CD8-positive, alpha-beta memory T cell (primary cell): ENCODE measurements at regions not wholly inside any gene's neighbourhood (a gene's known extent, or its start where the extent isn't known, plus 50 kb on each side); places are given as distances from the start of the nearest gene placed in this dataset.

ENCODE experiments used
- CTCF ChIA-PET: fragments of 350-600 bp; sonication (Branson Sonifier 250); formaldehyde crosslinking; loops from one replicate; lab custom pipeline; 2021; ENCODE audit warnings: antibody characterized with exemption; lab: Charles Lee
- POLR2A ChIA-PET: fragments of 350-600 bp; sonication (Branson Sonifier 250); formaldehyde crosslinking; loops from one replicate; lab custom pipeline; 2021; ENCODE audit warnings: antibody characterized with exemption; lab: Charles Lee
- DNase-seq, 5 donors: peaks; one replicate each; pipeline versions ENCODE4 v3.0.0 to v3.0.0-alpha.2; 2020 to 2022; ENCODE audit warnings: mixed read lengths in 1 of 5
- H3K27ac ChIP-seq: one replicate; pipeline ENCODE4 v1.7.0; 2013; ENCODE audit warnings: low read depth, mild to moderate bottlenecking, low read length, moderate library complexity
- H3K27me3 ChIP-seq: 2 replicates; pipeline ENCODE4 v1.7.0; 2013; ENCODE audit warnings: low read length, mild to moderate bottlenecking; ENCODE audit not compliant: insufficient read depth, poor library complexity, severe bottlenecking
- H3K36me3 ChIP-seq: 2 replicates; pipeline ENCODE4 v1.7.0; 2013; ENCODE audit warnings: mild to moderate bottlenecking, low read length, moderate library complexity; ENCODE audit not compliant: insufficient read depth
- H3K4me1 ChIP-seq: 2 replicates; pipeline ENCODE4 v1.7.0; 2013; ENCODE audit warnings: mild to moderate bottlenecking, low read length, moderate library complexity; ENCODE audit not compliant: insufficient read depth
- H3K4me3 ChIP-seq: 2 replicates; pipeline ENCODE4 v1.7.0; 2013; ENCODE audit warnings: mild to moderate bottlenecking, low read length
- H3K9me3 ChIP-seq: 2 replicates; pipeline ENCODE4 v1.7.0; 2013; ENCODE audit warnings: mild to moderate bottlenecking, low read length
- H3K27ac Mint-ChIP-seq, 8 donors: one replicate each; pipeline ENCODE4 v1.8.0; 2020 to 2021; ENCODE audit warnings: mixed read lengths in 8 of 8, mild to moderate bottlenecking in 6 of 8, inconsistent platforms in 3 of 8, moderate library complexity in 3 of 8
- H3K27me3 Mint-ChIP-seq, 2 donors: one replicate each; pipeline ENCODE4 v1.8.0; 2020 to 2021; ENCODE audit warnings: mixed read lengths in 2 of 2, mild to moderate bottlenecking in 1 of 2, moderate library complexity in 1 of 2
- H3K36me3 Mint-ChIP-seq, 3 donors: one replicate each; pipeline ENCODE4 v1.8.0; 2020 to 2021; ENCODE audit warnings: mixed read lengths in 3 of 3, inconsistent platforms in 1 of 3, mild to moderate bottlenecking in 1 of 3
- H3K4me1 Mint-ChIP-seq, 3 donors: one replicate each; pipeline ENCODE4 v1.8.0; 2020 to 2021; ENCODE audit warnings: mixed read lengths in 3 of 3, inconsistent platforms in 1 of 3, mild to moderate bottlenecking in 1 of 3
- H3K4me3 Mint-ChIP-seq, 7 donors: one replicate each; pipeline ENCODE4 v1.8.0; 2020 to 2021; ENCODE audit warnings: mixed read lengths in 7 of 7, mild to moderate bottlenecking in 6 of 7, moderate library complexity in 4 of 7, inconsistent platforms in 2 of 7
- H3K9me3 Mint-ChIP-seq, 5 donors: one replicate each; pipeline ENCODE4 v1.8.0; 2020 to 2022; ENCODE audit warnings: mixed read lengths in 5 of 5, mild to moderate bottlenecking in 3 of 5, moderate library complexity in 2 of 5, inconsistent platforms in 1 of 5

DNA sequence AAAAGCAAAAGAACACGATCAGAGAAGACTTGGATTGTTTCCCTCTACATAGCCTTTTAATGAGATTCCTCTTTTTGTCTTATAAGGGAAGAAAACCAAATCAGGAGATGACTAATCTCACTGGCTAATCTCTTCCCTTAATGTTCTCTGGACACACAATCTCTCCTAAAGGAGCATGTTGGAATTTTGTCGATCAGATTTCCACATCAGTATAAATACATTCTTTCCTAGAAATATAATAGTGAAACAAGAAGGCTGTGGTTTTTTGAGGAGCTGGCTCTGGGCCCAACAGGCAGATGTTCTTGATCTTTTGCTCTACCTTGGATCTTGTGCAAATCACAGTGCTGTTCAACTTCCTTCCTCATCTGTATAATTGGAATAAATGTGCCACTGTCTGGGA is 94.0 kb downstream of the GTPBP8 start:
- CTCF ChIA-PET: no interaction called here
- POLR2A ChIA-PET: no interaction called here

DNA sequence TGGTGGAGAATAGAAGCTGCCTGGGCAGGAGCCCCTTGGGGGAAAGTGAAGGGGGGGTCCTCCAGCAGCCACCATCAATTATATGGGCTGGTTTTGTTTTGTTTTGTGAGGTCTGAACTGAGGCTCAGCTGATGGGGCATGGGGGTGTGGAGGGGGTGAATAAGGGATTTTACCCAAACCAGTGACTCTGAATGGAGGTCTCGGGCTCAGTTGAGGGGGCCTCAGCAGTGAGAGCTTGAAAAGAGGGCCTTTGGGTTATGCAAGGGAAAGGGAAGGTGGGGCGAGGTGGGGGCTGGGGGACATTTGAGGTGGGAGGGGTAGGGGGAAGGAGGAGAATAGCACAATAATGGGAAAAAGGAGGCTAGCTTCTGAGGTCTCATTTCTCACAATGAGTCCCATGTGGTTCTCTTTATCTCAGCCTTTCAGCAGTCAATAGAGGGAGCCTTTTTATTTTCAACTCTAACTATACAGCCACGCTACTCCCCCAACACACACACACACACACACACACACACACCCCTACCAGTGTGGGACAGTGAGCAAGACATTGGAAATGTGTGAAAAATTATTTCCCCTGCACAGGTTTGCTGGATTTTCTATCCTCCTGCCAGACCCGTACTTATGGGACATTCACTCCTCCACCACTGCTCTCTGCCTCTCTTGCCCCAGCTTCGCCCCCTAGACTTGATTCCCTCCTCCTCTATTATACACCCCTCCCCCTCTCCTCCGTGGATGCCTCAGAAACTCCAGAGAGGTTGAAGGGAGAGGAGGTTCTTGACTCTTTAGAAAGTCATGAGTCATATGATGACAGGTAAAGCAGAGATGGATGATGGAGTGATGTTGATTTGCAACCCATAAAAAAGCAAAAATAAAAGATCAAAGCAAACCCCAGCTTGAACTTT is 96.0 kb downstream of the GTPBP8 start:
- Histone ChIP-seq H3K9me3 (no peaks in the 10 kb centered on the region), H3K36me3 (no peaks in the 10 kb centered on the region), H3K27ac (no peak overlapping the region), H3K4me1 (no peaks in the 10 kb centered on the region), H3K4me3 (no peak overlapping the region), H3K27me3 (no peaks in the 10 kb centered on the region)
- Mint-ChIP-seq H3K27me3 (no peaks in the 10 kb centered on the region), H3K4me1 (no peaks in the 10 kb centered on the region), H3K36me3 (peaks cover 9 to 19% (median 15%) of the 10 kb centered on the region in 3 donors), H3K4me3 (no peak overlapping the region), H3K9me3 (no peaks in the 10 kb centered on the region), H3K27ac (peak overlapping the region in 1 of 8 donors; percentile 32)
- no peak for DNase-seq
- ChIA-PET CTCF (no interaction called here), POLR2A (no interaction called here)

More for the DNA sequence above, 94.0 kb downstream of the GTPBP8 start:
- Histone ChIP-seq H3K9me3 (no peaks in the 10 kb centered on the region), H3K27me3 (no peaks in the 10 kb centered on the region), H3K36me3 (no peaks in the 10 kb centered on the region), H3K4me3 (no peak overlapping the region), H3K4me1 (no peaks in the 10 kb centered on the region), H3K27ac (no peak overlapping the region)
- Mint-ChIP-seq H3K27ac (no peak overlapping the region), H3K36me3 (peaks cover 7 to 16% (median 12%) of the 10 kb centered on the region in 3 donors), H3K4me3 (no peak overlapping the region), H3K4me1 (no peaks in the 10 kb centered on the region), H3K9me3 (no peaks in the 10 kb centered on the region), H3K27me3 (no peaks in the 10 kb centered on the region)
- no peak for DNase-seq

DNA sequence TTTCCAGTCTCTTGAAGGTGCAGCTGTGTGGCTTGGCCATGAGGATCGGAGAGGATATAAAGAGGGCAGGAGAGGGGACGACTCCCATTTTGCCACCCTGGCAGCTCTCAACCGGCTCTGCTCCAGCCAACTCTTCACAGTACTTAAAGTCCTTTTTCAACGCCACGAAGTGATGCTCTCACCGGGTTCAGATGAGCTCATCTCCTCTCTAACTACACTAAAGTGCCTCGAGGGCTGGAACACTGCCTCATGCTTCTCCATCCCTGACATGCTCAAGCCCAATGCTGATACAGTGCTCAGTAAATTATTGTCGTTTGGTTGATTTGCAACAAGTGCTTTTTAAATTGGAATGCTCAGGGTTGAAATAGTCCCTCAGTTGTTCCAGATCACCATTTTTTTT is 97.8 kb downstream of the GTPBP8 start:
- CTCF ChIA-PET: no interaction called here
- no peaks in the 10 kb centered on the region for H3K27me3 Mint-ChIP-seq

DNA sequence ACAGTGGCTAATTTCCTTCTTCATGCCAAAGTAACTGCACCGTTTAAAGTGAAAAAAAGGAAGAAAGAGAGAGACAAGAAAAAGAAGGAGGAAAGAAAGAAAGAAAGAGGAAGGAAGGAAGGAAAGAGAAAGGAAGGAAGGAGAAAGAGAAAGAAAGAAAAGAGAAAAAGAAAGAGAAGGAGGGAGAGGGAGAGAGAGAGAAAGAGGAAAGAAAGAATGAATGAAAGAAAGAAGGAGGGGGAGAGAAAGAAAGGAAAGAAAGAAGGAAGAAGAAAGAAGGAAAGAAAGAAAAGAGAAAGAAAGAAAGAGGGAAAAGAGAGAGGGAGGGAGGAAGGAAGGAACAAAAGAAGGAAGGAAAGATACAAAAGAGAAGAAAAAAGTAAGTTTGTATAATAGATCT is 100.6 kb downstream of the GTPBP8 start:
- Mint-ChIP-seq H3K4me3 (no peak overlapping the region), H3K27ac (peak overlapping the region in 1 of 8 donors; percentile 67), H3K4me1 (no peaks in the 10 kb centered on the region), H3K36me3 (peaks cover 6 to 16% (median 11%) of the 10 kb centered on the region in 3 donors), H3K27me3 (peaks cover 0 to 2% of the 10 kb centered on the region in 2 donors), H3K9me3 (no peaks in the 10 kb centered on the region)
- ChIA-PET CTCF (no interaction called here), POLR2A (no interaction called here)
- no peaks in the 10 kb centered on the region for H3K9me3 ChIP-seq
- no peaks in the 10 kb centered on the region for H3K36me3 ChIP-seq
- H3K4me1 ChIP-seq: no peaks in the 10 kb centered on the region
- no peaks in the 10 kb centered on the region for H3K27me3 ChIP-seq
- no peak for DNase-seq
- no peak overlapping the region for H3K4me3 ChIP-seq
- no peak overlapping the region for H3K27ac ChIP-seq

More for the DNA sequence above, 97.8 kb downstream of the GTPBP8 start:
- DNase-seq: no peak
- Mint-ChIP-seq H3K36me3 (peaks cover 8 to 16% (median 15%) of the 10 kb centered on the region in 3 donors), H3K4me1 (no peaks in the 10 kb centered on the region), H3K9me3 (no peaks in the 10 kb centered on the region), H3K27ac (no peak overlapping the region), H3K4me3 (no peak overlapping the region)
- Histone ChIP-seq H3K27ac (no peak overlapping the region), H3K4me1 (no peaks in the 10 kb centered on the region), H3K9me3 (no peaks in the 10 kb centered on the region), H3K36me3 (no peaks in the 10 kb centered on the region), H3K4me3 (no peak overlapping the region), H3K27me3 (no peaks in the 10 kb centered on the region)
- POLR2A ChIA-PET: no interaction called here

DNA sequence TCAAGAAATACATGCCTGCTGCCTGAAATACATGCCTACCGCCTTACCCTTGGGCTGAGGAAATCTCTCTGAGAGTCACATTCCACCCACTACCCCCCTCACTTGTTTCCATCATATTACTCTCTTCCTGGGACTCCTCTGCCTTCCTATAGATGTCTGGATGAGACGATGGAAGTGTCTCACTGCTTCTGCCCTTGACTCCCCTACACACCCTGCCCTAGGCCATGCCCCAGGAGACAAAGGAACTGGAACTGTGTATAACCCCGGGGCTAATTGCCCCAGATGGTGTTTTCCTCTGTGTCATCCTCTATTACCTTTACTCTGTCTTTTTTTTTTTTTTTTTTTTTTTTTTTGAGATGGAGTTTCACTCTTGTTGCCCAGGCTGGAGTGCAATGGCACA is 102.0 kb downstream of the GTPBP8 start:
- Mint-ChIP-seq H3K9me3 (no peaks in the 10 kb centered on the region), H3K4me3 (no peak overlapping the region), H3K27ac (no peak overlapping the region), H3K27me3 (peaks cover 0 to 2% of the 10 kb centered on the region in 2 donors), H3K4me1 (no peaks in the 10 kb centered on the region), H3K36me3 (peaks cover 6 to 18% (median 11%) of the 10 kb centered on the region in 3 donors)
- Histone ChIP-seq H3K36me3 (no peaks in the 10 kb centered on the region), H3K27me3 (no peaks in the 10 kb centered on the region), H3K9me3 (no peaks in the 10 kb centered on the region), H3K27ac (no peak overlapping the region), H3K4me1 (no peaks in the 10 kb centered on the region), H3K4me3 (no peak overlapping the region)
- CTCF ChIA-PET: no interaction called here
- POLR2A ChIA-PET: no interaction called here
- no peak for DNase-seq

DNA sequence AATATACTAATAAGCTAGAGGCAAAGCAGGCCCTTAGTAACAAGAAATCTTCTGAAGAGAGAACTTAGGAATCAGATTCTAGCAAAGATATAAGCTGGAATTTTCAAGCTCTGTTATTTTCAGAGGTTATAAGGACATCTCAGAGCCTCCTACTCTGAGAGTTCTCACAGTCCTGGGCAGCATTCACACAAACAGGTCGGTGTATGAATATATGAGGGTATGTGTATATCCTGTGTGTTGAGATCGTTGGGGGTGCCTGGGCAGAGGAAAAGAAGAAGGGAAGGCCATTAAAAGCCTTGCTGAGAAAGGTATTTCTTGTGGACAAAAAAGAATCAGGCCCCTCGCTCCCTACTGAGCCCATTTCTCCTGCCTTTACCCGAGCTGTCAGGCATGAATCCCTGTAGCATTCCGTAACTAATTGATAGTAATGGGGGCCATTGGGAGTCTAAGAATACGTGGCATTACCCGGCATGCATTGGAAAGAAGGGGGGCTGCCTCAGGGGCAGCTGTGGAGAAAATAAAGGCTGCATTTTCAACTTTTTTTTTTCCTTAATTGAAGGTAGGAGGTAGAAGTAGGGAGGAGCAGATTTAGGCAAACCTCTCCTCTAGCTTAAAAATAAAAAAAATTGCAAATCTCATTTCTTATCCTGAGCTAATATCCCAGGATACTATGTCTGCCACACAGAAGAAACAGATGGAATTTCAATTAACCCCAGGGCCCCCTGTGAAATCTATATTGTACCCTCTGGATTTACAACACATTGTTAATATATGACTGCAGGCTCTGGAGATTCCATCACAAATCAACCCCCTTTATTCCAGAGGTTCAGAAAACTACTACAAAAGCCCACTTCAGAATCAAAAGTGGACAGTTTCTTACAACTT is 103.8 kb downstream of the GTPBP8 start:
- H3K9me3 ChIP-seq: no peaks in the 10 kb centered on the region
- no peak overlapping the region for H3K4me3 ChIP-seq
- no peaks in the 10 kb centered on the region for H3K9me3 Mint-ChIP-seq
- no peak for DNase-seq
- H3K27ac Mint-ChIP-seq: no peak overlapping the region
- peaks cover 0 to 2% of the 10 kb centered on the region in 2 donors for H3K27me3 Mint-ChIP-seq
- H3K27me3 ChIP-seq: no peaks in the 10 kb centered on the region
- CTCF ChIA-PET: interaction anchor here (1.4 kb wide), 1 partner anchor 12 kb away, joined by 4 read pairs; no protein-coding TSS in a partner anchor
- no peak overlapping the region for H3K27ac ChIP-seq
- H3K36me3 Mint-ChIP-seq: peaks cover 2 to 14% (median 6%) of the 10 kb centered on the region in 3 donors
- H3K4me3 Mint-ChIP-seq: no peak overlapping the region
- H3K36me3 ChIP-seq: no peaks in the 10 kb centered on the region
- H3K4me1 ChIP-seq: no peaks in the 10 kb centered on the region
- no peaks in the 10 kb centered on the region for H3K4me1 Mint-ChIP-seq
- POLR2A ChIA-PET: no interaction called here

DNA sequence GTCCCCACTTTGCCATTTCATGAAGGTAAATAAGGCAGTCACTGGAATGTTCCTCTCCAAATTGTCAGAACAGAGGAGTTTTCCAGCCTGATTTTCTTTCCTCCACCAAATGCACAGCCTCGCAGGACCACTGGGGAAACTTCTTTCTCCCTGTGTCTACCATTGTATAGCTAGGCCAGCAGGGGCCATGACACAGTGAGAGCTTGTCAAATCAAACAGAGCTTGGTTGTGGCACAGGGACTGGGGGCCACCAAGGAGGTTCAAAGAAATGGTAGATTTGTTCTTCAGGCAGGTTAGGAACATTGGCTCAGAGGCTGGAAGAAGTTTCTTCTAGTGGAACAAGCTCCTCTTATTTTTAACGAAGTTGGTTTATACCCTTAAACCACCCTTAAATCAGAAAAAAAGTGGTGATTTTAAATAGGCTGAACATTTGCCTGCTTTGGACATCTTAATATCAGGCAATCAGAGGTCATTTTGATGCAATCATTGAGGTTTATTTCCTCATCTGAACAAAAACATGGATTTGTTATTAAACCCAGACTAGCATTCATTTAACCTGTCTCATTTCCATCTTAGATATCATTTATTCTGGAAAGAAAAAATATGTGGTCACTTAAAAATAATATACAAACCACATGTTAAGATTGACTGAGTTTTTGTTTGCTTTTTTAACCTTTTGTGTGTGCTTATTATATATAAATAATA is 105.6 kb downstream of the GTPBP8 start:
- H3K36me3 ChIP-seq: no peaks in the 10 kb centered on the region
- no peak overlapping the region for H3K27ac ChIP-seq
- no peak overlapping the region for H3K4me3 Mint-ChIP-seq
- no peak overlapping the region for H3K27ac Mint-ChIP-seq
- ChIA-PET POLR2A (no interaction called here), CTCF (no interaction called here)
- H3K9me3 ChIP-seq: no peaks in the 10 kb centered on the region
- no peaks in the 10 kb centered on the region for H3K27me3 ChIP-seq
- DNase-seq: no peak
- no peaks in the 10 kb centered on the region for H3K4me1 ChIP-seq
- no peaks in the 10 kb centered on the region for H3K9me3 Mint-ChIP-seq
- no peaks in the 10 kb centered on the region for H3K4me1 Mint-ChIP-seq
- H3K27me3 Mint-ChIP-seq: peaks cover 0 to 2% of the 10 kb centered on the region in 2 donors
- no peak overlapping the region for H3K4me3 ChIP-seq
- H3K36me3 Mint-ChIP-seq: peaks cover 0 to 19% (median 5%) of the 10 kb centered on the region in 3 donors
